ENCODE measurements at regions not wholly inside any gene's neighbourhood (a gene's known extent, or its start where the extent isn't known, plus 50 kb on each side); places are given as distances from the start of the nearest gene placed in this dataset.

DNA sequence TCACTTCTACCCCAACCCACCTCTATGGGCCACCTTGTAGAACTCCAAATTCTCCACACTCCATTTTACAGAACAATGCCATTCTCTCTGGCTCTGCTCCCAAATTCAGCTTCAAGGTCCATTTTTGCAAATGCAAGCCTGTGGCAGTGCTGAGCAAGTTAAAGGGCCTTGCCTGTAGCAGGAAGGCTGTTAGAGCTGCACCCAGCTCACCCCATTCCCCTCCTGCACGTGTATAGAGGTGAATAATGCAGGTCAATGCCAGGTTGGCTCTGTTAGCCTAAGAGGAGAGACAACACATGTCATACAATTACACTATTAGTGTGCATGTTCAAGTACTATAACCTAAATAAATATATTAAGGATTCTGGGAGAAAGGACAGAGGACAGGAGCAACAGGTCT is 120.4 kb downstream of the TBX5 start:
- no peak for TF ChIP-seq POLR2A (IDR thresholded peaks at IDR 0.05)
- TF ChIP-seq, protein P1, sequence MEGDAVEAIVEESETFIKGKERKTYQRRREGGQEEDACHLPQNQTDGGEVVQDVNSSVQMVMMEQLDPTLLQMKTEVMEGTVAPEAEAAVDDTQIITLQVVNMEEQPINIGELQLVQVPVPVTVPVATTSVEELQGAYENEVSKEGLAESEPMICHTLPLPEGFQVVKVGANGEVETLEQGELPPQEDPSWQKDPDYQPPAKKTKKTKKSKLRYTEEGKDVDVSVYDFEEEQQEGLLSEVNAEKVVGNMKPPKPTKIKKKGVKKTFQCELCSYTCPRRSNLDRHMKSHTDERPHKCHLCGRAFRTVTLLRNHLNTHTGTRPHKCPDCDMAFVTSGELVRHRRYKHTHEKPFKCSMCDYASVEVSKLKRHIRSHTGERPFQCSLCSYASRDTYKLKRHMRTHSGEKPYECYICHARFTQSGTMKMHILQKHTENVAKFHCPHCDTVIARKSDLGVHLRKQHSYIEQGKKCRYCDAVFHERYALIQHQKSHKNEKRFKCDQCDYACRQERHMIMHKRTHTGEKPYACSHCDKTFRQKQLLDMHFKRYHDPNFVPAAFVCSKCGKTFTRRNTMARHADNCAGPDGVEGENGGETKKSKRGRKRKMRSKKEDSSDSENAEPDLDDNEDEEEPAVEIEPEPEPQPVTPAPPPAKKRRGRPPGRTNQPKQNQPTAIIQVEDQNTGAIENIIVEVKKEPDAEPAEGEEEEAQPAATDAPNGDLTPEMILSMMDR (IDR thresholded peaks at IDR 0.05), result no peak
- TF ChIP-seq POLR2AphosphoS5 (IDR thresholded peaks at IDR 0.05), result no peak

All from prostate gland (tissue), 2 donors.